GM21576 (cell line): ENCODE measurements at regions not wholly inside any gene's neighbourhood (a gene's known extent, or its start where the extent isn't known, plus 50 kb on each side); places are given as distances from the start of the nearest gene placed in this dataset.
"Not testable (repeated sequence)": the region's sequence is repeated elsewhere in the genome, so short reads cannot be mapped to it uniquely, and the experiment has no call there.

Source experiments
- ATAC-seq: cut with Tn5 transposase; IDR thresholded peaks from one replicate; pipeline ENCODE4 v1.9.1; 2021; ENCODE audit warnings: mild to moderate bottlenecking, moderate library complexity; ENCODE audit not compliant: unreplicated experiment

GRCh38 chr1:173394813-173395212 lies 82.3 kb upstream of the PRDX6 start:
- ATAC-seq, result not testable (repeated sequence)

GRCh38 chr1:173395762-173396161 lies 81.4 kb upstream of the PRDX6 start:
- no peak for ATAC-seq

- ATAC-seq, result no peak
Measured at GRCh38 chr1:173400387-173400995, 76.6 kb upstream of the PRDX6 start.

- no peak for ATAC-seq
Measured at GRCh38 chr1:173403996-173404395, 73.1 kb upstream of the PRDX6 start.

GRCh38 chr1:173405281-173405680 lies 71.9 kb upstream of the PRDX6 start:
- no peak for ATAC-seq

GRCh38 chr1:173405834-173406233 lies 71.3 kb upstream of the PRDX6 start:
- ATAC-seq, result no peak

- no peak for ATAC-seq
Measured at GRCh38 chr1:173406783-173407230, 70.3 kb upstream of the PRDX6 start.

- no peak for ATAC-seq
Measured at GRCh38 chr1:173407846-173408245, 69.3 kb upstream of the PRDX6 start.

GRCh38 chr1:173408886-173409285 lies 68.2 kb upstream of the PRDX6 start:
- ATAC-seq, result no peak

- ATAC-seq, result no peak
Measured at GRCh38 chr1:173409613-173410012, 67.5 kb upstream of the PRDX6 start.

GRCh38 chr1:173410133-173410793 lies 66.9 kb upstream of the PRDX6 start:
- ATAC-seq, result no peak

GRCh38 chr1:173410794-173411236 lies 66.3 kb upstream of the PRDX6 start:
- ATAC-seq, result peak; percentile 51

- no peak for ATAC-seq
Measured at GRCh38 chr1:173411835-173412742, 65.0 kb upstream of the PRDX6 start.

GRCh38 chr1:173413271-173413707 lies 63.8 kb upstream of the PRDX6 start:
- no peak for ATAC-seq

GRCh38 chr1:173414136-173414535 lies 63.0 kb upstream of the PRDX6 start:
- peak; percentile 49 for ATAC-seq

GRCh38 chr1:173414539-173415226 lies 62.5 kb upstream of the PRDX6 start:
- no peak for ATAC-seq

GRCh38 chr1:173415490-173415889 lies 61.6 kb upstream of the PRDX6 start:
- ATAC-seq, result peak; percentile 23

- no peak for ATAC-seq
Measured at GRCh38 chr1:173415905-173416450, 61.2 kb upstream of the PRDX6 start.

GRCh38 chr1:173417563-173417962 lies 59.6 kb upstream of the PRDX6 start:
- no peak for ATAC-seq

- peak; percentile 27 for ATAC-seq
Measured at GRCh38 chr1:173418107-173418985, 58.8 kb upstream of the PRDX6 start.
